ENCODE measurements at regions not wholly inside any gene's neighbourhood (a gene's known extent, or its start where the extent isn't known, plus 50 kb on each side); places are given as distances from the start of the nearest gene placed in this dataset.

GRCh38 chr6:98443633-98444032 lies 390.7 kb upstream of the POU3F2 start:
- TF ChIP-seq CTCF (IDR thresholded peaks at IDR 0.05): no peak
- TF ChIP-seq POLR2A (IDR thresholded peaks at IDR 0.05): no peak
